ENCODE measurements at regions not wholly inside any gene's neighbourhood (a gene's known extent, or its start where the extent isn't known, plus 50 kb on each side); places are given as distances from the start of the nearest gene placed in this dataset.

- no peak for TF ChIP-seq CTCF (IDR thresholded peaks at IDR 0.05)
- DNase-seq (peak in 1 of 4 donors; percentile 55), ATAC-seq (peak; percentile 68)
- intact Hi-C loops (cut with DNase I): no loop called here
- Histone ChIP-seq H3K36me3 (no peaks in the 10 kb centered on the region), H3K4me3 (no peak overlapping the region), H3K9me3 (no peaks in the 10 kb centered on the region), H3K4me1 (peaks cover 0 to 12% of the 10 kb centered on the region in 2 donors), H3K27ac (peak overlapping the region in 1 of 2 donors; percentile 62), H3K27me3 (no peaks in the 10 kb centered on the region)
These were observed 181.8 kb upstream of the MCHR2 start for GRCh38 chr6:100175814-100176310.

GRCh38 chr6:100173211-100173610 is 179.2 kb upstream of the MCHR2 start:
- no peaks in the 10 kb centered on the region for H3K27me3 ChIP-seq
- H3K4me1 ChIP-seq: peaks cover 0 to 12% of the 10 kb centered on the region in 2 donors
- DNase-seq (no peak), ATAC-seq (no peak)
- H3K27ac ChIP-seq: no peak overlapping the region
- no peaks in the 10 kb centered on the region for H3K36me3 ChIP-seq
- H3K4me3 ChIP-seq: no peak overlapping the region
- no peaks in the 10 kb centered on the region for H3K9me3 ChIP-seq
- intact Hi-C loops (cut with DNase I): no loop called here
- TF ChIP-seq CTCF (IDR thresholded peaks at IDR 0.05): no peak

- no peaks in the 10 kb centered on the region for H3K9me3 ChIP-seq
- no peak overlapping the region for H3K4me3 ChIP-seq
- DNase-seq (no peak), ATAC-seq (no peak)
- TF ChIP-seq CTCF (IDR thresholded peaks at IDR 0.05): no peak
- intact Hi-C loops (cut with DNase I): no loop called here
- H3K4me1 ChIP-seq: peaks cover 0 to 7% of the 10 kb centered on the region in 2 donors
- no peak overlapping the region for H3K27ac ChIP-seq
- no peaks in the 10 kb centered on the region for H3K36me3 ChIP-seq
- no peaks in the 10 kb centered on the region for H3K27me3 ChIP-seq
These were observed 178.3 kb upstream of the MCHR2 start for GRCh38 chr6:100172322-100172713.

- Histone ChIP-seq H3K36me3 (no peaks in the 10 kb centered on the region), H3K4me3 (no peak overlapping the region), H3K27ac (no peak overlapping the region), H3K9me3 (no peaks in the 10 kb centered on the region), H3K27me3 (no peaks in the 10 kb centered on the region), H3K4me1 (peaks cover 0 to 7% of the 10 kb centered on the region in 2 donors)
- no peak for TF ChIP-seq CTCF (IDR thresholded peaks at IDR 0.05)
- intact Hi-C loops (cut with DNase I): no loop called here
- DNase-seq (no peak), ATAC-seq (no peak)
These were observed 177.7 kb upstream of the MCHR2 start for GRCh38 chr6:100171533-100172321.

GRCh38 chr6:100168148-100168547 is 174.1 kb upstream of the MCHR2 start:
- no peak overlapping the region for H3K27ac ChIP-seq
- no peak overlapping the region for H3K4me3 ChIP-seq
- H3K4me1 ChIP-seq: no peaks in the 10 kb centered on the region
- ATAC-seq (no peak), DNase-seq (no peak)
- H3K36me3 ChIP-seq: no peaks in the 10 kb centered on the region
- intact Hi-C loops (cut with DNase I): no loop called here
- H3K9me3 ChIP-seq: no peaks in the 10 kb centered on the region
- no peaks in the 10 kb centered on the region for H3K27me3 ChIP-seq
- no peak for TF ChIP-seq CTCF (IDR thresholded peaks at IDR 0.05)

Data from left lung (tissue), 4 donors.